ENCODE measurements at regions not wholly inside any gene's neighbourhood (a gene's known extent, or its start where the extent isn't known, plus 50 kb on each side); places are given as distances from the start of the nearest gene placed in this dataset.

DNA sequence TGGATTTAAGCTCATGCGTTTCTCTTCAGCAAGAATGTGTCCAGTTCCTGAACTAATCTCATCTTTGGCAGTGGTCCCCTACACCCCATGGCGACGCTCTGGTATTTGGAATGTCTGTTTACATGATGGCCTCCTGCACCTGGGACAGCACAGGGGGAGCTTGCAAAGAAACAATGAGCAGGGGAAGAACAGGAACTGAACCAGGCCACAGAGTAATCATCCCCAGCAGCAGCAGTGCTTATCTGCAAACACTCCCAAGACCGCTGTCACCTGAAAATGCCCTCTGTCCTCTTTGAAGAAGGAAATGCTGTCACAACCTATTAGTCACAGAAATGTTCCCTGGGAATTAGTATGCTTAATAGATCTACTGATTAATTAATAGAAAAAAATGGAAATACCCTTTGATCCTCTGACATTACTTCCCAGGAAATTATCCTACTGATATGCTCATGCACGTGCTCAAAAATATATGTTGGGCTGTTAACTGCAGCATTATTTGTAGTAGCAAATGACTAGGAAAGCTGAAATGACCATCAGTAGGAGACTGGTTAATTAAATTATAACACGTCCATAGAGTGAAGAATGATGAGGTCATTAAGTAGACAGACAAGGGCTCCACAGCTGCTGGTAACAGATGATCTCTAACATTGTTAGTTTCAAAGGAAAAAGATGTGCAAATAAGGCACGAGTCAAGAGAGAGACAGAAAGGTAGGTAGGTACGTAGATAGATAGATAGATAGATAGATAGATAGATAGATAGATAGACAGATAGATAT is 279.3 kb upstream of the FLRT2 start:
- DNase-seq (ENCODE audit: low read depth), result no peak

GRCh38 chr14:85252011-85252410 is 277.9 kb upstream of the FLRT2 start:
- no peak for DNase-seq (ENCODE audit: low read depth)

GRCh38 chr14:85254711-85255110 is 275.2 kb upstream of the FLRT2 start:
- DNase-seq (ENCODE audit: low read depth), result no peak

DNA sequence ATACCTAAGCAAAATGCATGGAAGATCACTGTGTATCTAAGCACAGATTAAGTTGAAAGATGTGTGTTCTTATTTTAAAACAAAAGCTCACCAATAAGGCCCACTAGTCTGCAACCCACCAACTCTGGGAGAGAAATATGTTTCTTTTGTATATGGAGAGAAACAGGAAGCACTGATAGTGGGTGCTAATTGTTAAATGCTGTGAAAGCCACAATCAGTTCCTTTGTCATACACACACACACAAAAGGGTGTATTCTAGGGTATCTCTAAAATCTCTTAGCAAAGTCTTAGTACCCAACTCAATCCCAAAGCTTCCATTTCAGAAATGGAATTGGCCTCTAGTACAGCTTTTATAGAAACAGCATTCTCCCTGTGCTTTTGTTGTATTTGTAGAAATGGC is 272.7 kb upstream of the FLRT2 start:
- no peak for DNase-seq (ENCODE audit: low read depth)

GRCh38 chr14:85263916-85264675 is 265.8 kb upstream of the FLRT2 start:
- DNase-seq (ENCODE audit: low read depth), result no peak

- DNase-seq (ENCODE audit: low read depth), result no peak
Observed at GRCh38 chr14:85273099-85273677, 256.8 kb upstream of the FLRT2 start.

DNA sequence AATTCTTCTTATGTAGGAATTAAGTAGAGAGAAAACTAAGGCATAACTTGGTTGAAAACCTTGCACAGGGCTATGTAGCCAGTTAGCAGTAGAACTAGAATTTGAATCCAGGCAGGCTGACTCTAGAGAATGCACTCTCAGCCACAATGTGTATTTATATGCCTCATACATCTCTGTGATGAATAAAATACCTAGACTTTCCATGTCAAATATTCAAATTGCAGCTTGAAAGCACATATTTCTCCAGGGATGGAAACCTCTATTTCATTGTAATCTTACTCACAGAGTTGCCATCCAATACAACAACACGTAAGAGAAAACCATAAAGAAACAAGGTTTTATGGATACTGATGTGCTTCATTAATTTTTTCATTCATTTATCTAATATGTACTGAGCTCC is 256.0 kb upstream of the FLRT2 start:
- DNase-seq (ENCODE audit: low read depth), result no peak

DNA sequence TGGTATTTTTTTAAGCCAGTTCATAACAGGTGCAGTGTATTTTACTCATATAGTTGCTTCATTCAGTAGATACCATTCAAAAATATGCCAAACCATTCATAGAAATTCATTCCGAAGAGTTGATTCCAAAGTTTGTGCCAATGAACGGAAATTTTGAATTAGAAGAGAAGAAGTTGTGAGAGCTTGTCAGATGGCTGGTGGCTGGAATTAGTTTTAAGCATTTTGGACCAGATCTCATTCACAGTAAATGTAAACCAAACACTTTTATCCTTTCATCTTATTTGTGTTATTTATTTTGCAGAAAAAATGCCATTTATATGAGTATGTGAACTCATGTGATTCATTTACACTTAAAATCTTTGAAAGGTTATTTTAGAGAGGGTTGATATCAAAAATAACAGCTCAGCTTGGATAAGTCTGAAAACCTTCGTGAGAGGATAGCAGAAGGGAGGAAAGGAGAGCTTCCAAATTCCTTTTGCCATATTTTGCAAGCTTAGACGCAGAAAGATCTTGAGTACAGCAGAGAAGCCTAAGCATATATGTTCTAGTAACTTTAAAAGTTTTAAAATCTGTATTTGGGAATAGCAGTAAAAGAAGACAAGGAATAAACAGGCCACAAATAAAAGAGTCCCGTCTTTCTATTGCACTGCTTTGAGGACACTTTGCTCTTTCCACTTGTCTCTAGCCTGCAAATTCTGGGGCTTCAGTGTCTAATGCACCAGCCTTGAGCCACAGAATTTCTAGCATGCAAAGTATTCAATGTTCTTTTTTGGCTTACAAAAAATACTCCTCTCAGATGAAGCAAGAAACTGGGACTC is 253.6 kb upstream of the FLRT2 start:
- no peak for DNase-seq (ENCODE audit: low read depth)

GRCh38 chr14:85276979-85277228 is 253.0 kb upstream of the FLRT2 start:
- no peak for DNase-seq (ENCODE audit: low read depth)

- DNase-seq (ENCODE audit: low read depth), result no peak
Observed at GRCh38 chr14:85279407-85279806, 250.5 kb upstream of the FLRT2 start.

GRCh38 chr14:85280074-85280473 is 249.9 kb upstream of the FLRT2 start:
- no peak for DNase-seq (ENCODE audit: low read depth)

- no peak for DNase-seq (ENCODE audit: low read depth)
Observed at GRCh38 chr14:85281921-85282320, 248.0 kb upstream of the FLRT2 start.

GRCh38 chr14:85288041-85288440 is 241.9 kb upstream of the FLRT2 start:
- DNase-seq (ENCODE audit: low read depth), result no peak

DNA sequence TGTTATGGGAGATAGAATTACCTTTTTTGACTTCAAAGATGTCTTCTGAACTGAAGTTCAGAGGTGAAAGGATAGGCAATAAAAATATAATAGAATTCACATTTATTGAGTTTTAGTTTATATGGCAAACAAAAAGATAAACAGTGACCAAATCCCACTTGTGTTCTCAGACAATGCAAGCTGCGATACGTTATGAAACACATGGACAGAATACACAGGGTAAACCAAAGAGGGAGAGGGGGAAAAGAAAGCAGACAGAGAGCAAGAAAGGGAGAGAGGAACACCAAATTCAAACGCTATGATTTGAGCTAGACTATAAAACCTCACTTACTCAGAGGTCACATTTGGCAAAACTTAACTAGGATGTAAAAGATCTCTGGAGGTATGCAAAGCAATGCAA is 238.2 kb upstream of the FLRT2 start:
- no peak for DNase-seq (ENCODE audit: low read depth)

DNA sequence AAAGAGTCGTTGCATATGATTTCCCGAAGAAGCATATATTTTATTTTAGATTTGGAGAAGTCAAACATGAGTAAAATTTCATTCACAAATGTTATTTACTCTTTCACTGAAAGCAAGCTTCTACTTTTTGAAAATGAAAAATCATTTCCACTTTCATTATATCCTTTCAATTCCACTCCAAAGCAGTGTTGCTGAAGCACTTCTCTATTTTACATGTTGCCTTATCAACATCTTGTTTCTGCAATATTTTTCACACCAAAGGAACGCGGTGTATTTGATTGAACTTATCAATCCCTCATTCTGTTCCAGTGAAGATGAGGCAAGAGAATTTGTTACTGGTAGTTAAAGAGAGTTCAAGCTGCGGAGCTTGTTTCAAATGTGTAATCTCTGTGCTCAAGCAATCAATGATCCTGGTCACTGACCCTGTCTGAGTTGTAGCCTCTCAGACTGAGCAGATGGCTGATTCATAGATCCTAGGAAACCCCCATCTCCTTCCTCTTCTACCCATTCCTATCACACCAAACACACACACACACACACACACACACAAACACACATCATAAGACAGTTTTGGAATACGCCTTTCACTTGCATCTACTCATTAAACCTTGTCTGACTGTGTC is 236.2 kb upstream of the FLRT2 start:
- DNase-seq (ENCODE audit: low read depth), result no peak

GRCh38 chr14:85295318-85295717 is 234.6 kb upstream of the FLRT2 start:
- no peak for DNase-seq (ENCODE audit: low read depth)

DNA sequence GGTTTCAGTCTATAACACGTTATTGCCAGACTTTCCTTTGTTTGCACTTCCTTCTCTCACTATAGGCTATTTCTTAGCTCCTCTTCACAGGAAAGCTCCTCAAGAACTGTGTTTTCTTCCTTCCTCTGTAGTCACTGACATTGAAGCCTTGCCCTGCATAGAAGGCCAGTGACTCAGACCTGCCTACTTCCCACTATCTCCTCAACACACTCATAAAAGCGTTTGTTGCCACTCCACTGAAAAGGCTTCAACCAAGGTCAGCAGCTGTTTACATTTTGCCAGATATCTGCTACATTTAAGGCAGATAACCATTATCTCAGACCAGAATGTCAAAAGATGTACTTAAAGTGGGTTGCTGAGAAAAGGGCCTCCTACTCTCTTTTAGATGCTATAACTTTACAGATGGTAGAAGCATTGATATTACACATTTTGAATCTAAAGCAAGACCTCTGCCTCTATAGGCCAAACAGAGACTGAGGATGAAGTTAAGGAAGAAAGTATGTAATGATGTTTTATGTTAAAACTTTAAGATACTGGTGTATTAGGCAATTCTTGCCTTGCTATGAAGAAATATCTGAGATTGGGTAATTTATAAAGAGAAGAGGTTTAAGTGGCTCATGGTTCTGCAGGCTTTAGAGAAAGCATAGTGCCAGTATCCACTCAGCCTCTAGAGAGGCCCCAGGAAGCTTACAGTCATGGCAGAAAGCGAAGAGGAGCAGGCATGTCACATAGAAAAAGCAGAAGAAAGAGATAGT is 233.3 kb upstream of the FLRT2 start:
- no peak for DNase-seq (ENCODE audit: low read depth)

DNA sequence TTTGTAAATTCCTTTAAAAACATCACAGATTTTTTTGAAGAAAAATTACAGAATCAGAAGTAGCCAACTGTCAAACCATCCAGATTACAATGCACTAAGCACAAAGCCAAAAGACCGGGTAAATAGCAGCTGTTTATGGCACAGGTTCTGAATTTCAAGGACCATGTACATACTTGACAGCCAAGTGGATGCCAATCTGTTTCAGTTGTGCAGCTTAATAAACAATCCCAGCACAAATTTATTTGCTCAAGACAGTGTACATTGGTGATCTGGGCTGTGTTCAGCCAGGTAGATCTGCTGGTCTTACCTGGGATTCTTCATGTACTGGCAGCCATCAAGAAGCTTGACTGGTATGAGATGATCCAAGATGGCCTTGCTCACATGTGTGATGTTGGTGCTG is 229.8 kb upstream of the FLRT2 start:
- DNase-seq (ENCODE audit: low read depth), result no peak

GRCh38 chr14:85301506-85301905 is 228.4 kb upstream of the FLRT2 start:
- DNase-seq (ENCODE audit: low read depth), result no peak

DNA sequence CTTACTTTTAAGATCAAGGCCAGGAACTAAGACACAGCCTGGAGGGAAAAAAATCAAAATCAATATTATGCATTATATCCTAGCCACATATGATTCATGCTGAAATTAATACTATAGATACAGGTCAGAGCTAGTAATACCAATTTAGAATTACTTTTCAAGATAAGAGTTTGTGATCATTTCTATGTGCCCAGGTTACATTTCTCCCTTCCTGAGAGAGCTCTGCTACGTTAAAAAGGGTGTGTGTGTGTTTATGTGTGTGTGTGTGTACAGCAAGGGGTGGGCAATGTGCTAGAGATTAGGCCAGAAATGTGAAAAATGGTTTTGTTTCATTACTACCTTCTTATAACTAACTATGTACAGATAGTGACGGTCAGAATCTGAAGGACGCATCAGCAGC is 223.9 kb upstream of the FLRT2 start:
- no peak for DNase-seq (ENCODE audit: low read depth)

All from Daoy (cell line).